Heart left ventricle (tissue), 13 donors: ENCODE measurements at regions not wholly inside any gene's neighbourhood (a gene's known extent, or its start where the extent isn't known, plus 50 kb on each side); places are given as distances from the start of the nearest gene placed in this dataset.

Experiments used
- POLR2A ChIP-seq, 2 donors: fragments of 450-650 bp; IDR thresholded peaks; one replicate each; pipeline ENCODE4 v1.6.1; 2017; ENCODE audit warnings: antibody characterized with exemption in 2 of 2, mild to moderate bottlenecking in 2 of 2, moderate library complexity in 2 of 2
- TF ChIP-seq, protein P1 (sequence below), 12 donors: fragments of 200-600 bp; sonication (generic) in 4 of 12; IDR thresholded peaks; one replicate each; pipeline versions ENCODE4 v1.5.0 to v1.8.0; 2018 to 2022; ENCODE audit warnings: antibody characterized with exemption in 12 of 12, mild to moderate bottlenecking in 5 of 12
- donor health status: ischemic (EF 13 %, LVEDD 7.1; RV severe dilation, severe dysfunction).
- donor health status: DM: no; HTN: yes; CAD: no.
- donor health status: DM: no; HTN: no; CAD: no.
- donor health status: ischemic (EF 25% LVEDD 6.9; RV normal size, moderate dysfunction).
- donor health status: ischemic (EF 25% LVEDD 5.7; RV mildly dilated, moderate dysfunction).
- donor health status: ischemic (EF 35%, LVEDD 5.7; RV mildly dilated, moderate dysfunction).
- donor health status: nonischemic (EF 11% LVEDD 7.7; RV severe dilation, severe dysfunction).
- donor health status: DM: yes; HTN: yes; CAD: no.
- donor health status: PGD.
- donor health status: ischemic (EF 29% LVEDD 5.4; RV normal size, mild dysfunction).
- donor health status: nonischemic (EF 23%, LVEDD 6.1; RV moderate dilation, normal function).

DNA sequence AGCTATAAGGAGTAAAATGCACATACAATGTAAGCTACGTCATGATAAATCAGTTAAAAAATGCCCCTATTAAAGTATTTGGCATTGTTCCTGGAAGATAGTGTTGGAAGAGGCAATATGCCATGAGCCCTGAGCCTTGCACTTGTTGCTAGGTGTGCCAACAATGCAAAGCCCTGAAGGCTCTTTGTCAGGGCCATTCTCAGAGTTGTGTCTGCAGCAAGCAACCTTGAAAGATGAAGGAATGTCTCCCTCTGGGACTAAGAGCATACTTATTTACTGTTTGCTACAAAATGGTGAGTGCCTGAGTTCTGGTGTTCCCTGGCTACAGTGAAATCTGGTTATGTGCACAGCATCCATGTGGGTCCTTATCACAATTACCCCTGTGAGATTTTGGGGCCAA is 322.3 kb upstream of the FAT3 start:
- TF ChIP-seq, protein P1, sequence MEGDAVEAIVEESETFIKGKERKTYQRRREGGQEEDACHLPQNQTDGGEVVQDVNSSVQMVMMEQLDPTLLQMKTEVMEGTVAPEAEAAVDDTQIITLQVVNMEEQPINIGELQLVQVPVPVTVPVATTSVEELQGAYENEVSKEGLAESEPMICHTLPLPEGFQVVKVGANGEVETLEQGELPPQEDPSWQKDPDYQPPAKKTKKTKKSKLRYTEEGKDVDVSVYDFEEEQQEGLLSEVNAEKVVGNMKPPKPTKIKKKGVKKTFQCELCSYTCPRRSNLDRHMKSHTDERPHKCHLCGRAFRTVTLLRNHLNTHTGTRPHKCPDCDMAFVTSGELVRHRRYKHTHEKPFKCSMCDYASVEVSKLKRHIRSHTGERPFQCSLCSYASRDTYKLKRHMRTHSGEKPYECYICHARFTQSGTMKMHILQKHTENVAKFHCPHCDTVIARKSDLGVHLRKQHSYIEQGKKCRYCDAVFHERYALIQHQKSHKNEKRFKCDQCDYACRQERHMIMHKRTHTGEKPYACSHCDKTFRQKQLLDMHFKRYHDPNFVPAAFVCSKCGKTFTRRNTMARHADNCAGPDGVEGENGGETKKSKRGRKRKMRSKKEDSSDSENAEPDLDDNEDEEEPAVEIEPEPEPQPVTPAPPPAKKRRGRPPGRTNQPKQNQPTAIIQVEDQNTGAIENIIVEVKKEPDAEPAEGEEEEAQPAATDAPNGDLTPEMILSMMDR (IDR thresholded peaks at IDR 0.05), result no peak
- TF ChIP-seq POLR2A (IDR thresholded peaks at IDR 0.05), result no peak
